ENCODE measurements at regions not wholly inside any gene's neighbourhood (a gene's known extent, or its start where the extent isn't known, plus 50 kb on each side); places are given as distances from the start of the nearest gene placed in this dataset.

DNA sequence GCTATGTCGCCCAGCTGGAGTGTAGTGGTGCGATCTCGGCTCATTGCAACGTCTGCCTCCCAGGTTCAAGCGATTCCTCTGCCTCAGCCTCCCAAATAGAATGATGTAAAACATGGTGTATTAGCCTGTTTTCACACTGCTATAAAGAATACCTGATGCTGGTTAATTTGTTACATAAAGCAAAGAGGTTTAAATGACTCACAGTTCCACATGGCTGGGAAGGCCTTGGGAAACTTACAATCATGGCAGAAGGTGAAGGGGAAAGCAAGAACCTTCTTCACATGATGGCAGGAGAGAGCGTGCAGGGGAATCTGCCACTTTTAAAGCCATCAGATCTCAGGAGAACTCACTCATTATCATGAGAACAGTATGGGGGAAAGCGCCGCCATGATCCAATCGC, 1191.8 kb downstream of the ARAP2 start:
- no peaks in the 10 kb centered on the region for H3K27me3 ChIP-seq (ENCODE audit: insufficient read depth, low read length, poor library complexity, severe bottlenecking)
- no peak for TF ChIP-seq EZH2phosphoT487 (IDR thresholded peaks at IDR 0.05; ENCODE audit: borderline replicate concordance)
- TF ChIP-seq, protein P1, sequence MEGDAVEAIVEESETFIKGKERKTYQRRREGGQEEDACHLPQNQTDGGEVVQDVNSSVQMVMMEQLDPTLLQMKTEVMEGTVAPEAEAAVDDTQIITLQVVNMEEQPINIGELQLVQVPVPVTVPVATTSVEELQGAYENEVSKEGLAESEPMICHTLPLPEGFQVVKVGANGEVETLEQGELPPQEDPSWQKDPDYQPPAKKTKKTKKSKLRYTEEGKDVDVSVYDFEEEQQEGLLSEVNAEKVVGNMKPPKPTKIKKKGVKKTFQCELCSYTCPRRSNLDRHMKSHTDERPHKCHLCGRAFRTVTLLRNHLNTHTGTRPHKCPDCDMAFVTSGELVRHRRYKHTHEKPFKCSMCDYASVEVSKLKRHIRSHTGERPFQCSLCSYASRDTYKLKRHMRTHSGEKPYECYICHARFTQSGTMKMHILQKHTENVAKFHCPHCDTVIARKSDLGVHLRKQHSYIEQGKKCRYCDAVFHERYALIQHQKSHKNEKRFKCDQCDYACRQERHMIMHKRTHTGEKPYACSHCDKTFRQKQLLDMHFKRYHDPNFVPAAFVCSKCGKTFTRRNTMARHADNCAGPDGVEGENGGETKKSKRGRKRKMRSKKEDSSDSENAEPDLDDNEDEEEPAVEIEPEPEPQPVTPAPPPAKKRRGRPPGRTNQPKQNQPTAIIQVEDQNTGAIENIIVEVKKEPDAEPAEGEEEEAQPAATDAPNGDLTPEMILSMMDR (conservative IDR thresholded peaks at IDR 0.05; ENCODE audit: low read length), result no peak
- no peak overlapping the region for H3K9ac ChIP-seq (ENCODE audit: low read depth, low read length, poor library complexity, severe bottlenecking)
- H3K4me3 ChIP-seq (ENCODE audit: low read length, poor library complexity, severe bottlenecking), result no peak overlapping the region
- H4K20me1 ChIP-seq (ENCODE audit: insufficient read depth, low read length, poor library complexity, severe bottlenecking), result no peaks in the 10 kb centered on the region
- no peaks in the 10 kb centered on the region for H3F3A ChIP-seq (ENCODE audit: low read depth)
- no peaks in the 10 kb centered on the region for H3K4me1 ChIP-seq (ENCODE audit: insufficient read depth, low read length, poor library complexity, severe bottlenecking)
- no peaks in the 10 kb centered on the region for H3K9me3 ChIP-seq (ENCODE audit: insufficient read depth, low read depth, low read length)
- H3K79me2 ChIP-seq (ENCODE audit: insufficient read depth, low read length), result no peaks in the 10 kb centered on the region
- no peak overlapping the region for H3K4me2 ChIP-seq (ENCODE audit: low read depth, low read length, poor library complexity, severe bottlenecking)
- no peak overlapping the region for H2AFZ ChIP-seq (ENCODE audit: low read length)
- H3K9me2 ChIP-seq (replicated peaks; ENCODE audit: low read depth, low read length), result no peaks in the 10 kb centered on the region
- H3K36me3 ChIP-seq (ENCODE audit: insufficient read depth, low read length), result no peaks in the 10 kb centered on the region

DNA sequence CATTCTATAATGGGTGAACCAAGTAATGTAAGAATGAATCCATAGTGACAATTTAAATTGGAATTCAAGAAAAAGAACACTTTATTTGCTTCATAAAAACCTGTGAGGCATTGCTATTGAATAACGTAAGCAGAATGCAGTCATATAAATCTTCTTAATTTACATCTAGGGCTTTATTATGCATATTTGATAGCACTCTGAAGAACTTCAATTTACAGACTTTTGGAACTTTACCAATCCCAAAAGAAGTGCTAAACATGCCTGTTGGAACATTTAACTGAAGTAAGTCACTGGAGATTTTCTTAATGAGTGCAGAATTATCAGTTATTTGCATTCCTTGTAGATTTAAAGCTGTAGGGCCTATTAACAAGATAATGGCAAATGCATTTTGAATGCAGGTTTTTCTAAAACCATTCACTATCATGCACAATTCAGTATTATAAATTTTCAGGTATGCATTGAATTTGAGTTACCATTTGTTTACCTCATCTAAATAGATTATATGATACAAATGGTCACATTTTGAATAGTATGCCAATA, 1181.2 kb downstream of the ARAP2 start:
- Histone ChIP-seq H3K79me2 (ENCODE audit: insufficient read depth, low read length) (no peaks in the 10 kb centered on the region), H3K4me3 (ENCODE audit: low read length, poor library complexity, severe bottlenecking) (no peak overlapping the region), H3K36me3 (ENCODE audit: insufficient read depth, low read length) (no peaks in the 10 kb centered on the region), H3K4me1 (ENCODE audit: insufficient read depth, low read length, poor library complexity, severe bottlenecking) (no peaks in the 10 kb centered on the region), H3K27me3 (ENCODE audit: insufficient read depth, low read length, poor library complexity, severe bottlenecking) (no peaks in the 10 kb centered on the region), H3F3A (ENCODE audit: low read depth) (no peaks in the 10 kb centered on the region), H3K9ac (ENCODE audit: low read depth, low read length, poor library complexity, severe bottlenecking) (no peak overlapping the region), H3K9me3 (ENCODE audit: insufficient read depth, low read depth, low read length) (no peaks in the 10 kb centered on the region), H3K9me2 (replicated peaks; ENCODE audit: low read depth, low read length) (no peaks in the 10 kb centered on the region), H2AFZ (ENCODE audit: low read length) (no peak overlapping the region), H4K20me1 (ENCODE audit: insufficient read depth, low read length, poor library complexity, severe bottlenecking) (no peaks in the 10 kb centered on the region), H3K4me2 (ENCODE audit: low read depth, low read length, poor library complexity, severe bottlenecking) (no peak overlapping the region)
- TF ChIP-seq, protein P1 (conservative IDR thresholded peaks at IDR 0.05; ENCODE audit: low read length), result no peak
- no peak for TF ChIP-seq EZH2phosphoT487 (IDR thresholded peaks at IDR 0.05; ENCODE audit: borderline replicate concordance)

DNA sequence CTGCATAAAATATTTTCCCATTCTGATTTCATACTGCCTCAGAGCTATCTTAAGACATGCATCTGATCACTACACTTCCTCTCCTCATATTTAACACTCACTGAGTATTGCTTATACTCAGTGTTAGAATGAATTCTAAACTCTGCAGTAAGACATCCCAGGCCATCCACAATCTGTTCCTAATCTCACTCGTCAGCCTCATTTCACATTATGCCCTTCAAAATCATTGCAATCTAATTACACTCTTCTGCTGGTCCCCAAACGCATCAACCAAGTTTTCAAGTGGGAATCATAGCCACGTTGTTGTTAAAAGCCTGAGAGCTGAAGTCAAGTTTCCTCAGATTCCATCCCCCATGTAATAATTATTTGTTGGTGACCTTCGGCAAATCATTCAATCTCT, 1177.9 kb downstream of the ARAP2 start:
- no peaks in the 10 kb centered on the region for H4K20me1 ChIP-seq (ENCODE audit: insufficient read depth, low read length, poor library complexity, severe bottlenecking)
- H3K9ac ChIP-seq (ENCODE audit: low read depth, low read length, poor library complexity, severe bottlenecking), result no peak overlapping the region
- no peaks in the 10 kb centered on the region for H3K4me1 ChIP-seq (ENCODE audit: insufficient read depth, low read length, poor library complexity, severe bottlenecking)
- no peak overlapping the region for H3K4me2 ChIP-seq (ENCODE audit: low read depth, low read length, poor library complexity, severe bottlenecking)
- no peaks in the 10 kb centered on the region for H3K27me3 ChIP-seq (ENCODE audit: insufficient read depth, low read length, poor library complexity, severe bottlenecking)
- TF ChIP-seq, protein P1 (conservative IDR thresholded peaks at IDR 0.05; ENCODE audit: low read length), result no peak
- TF ChIP-seq EZH2phosphoT487 (IDR thresholded peaks at IDR 0.05; ENCODE audit: borderline replicate concordance), result no peak
- no peak overlapping the region for H2AFZ ChIP-seq (ENCODE audit: low read length)
- no peaks in the 10 kb centered on the region for H3K79me2 ChIP-seq (ENCODE audit: insufficient read depth, low read length)
- H3F3A ChIP-seq (ENCODE audit: low read depth), result no peaks in the 10 kb centered on the region
- no peaks in the 10 kb centered on the region for H3K9me3 ChIP-seq (ENCODE audit: insufficient read depth, low read depth, low read length)
- H3K36me3 ChIP-seq (ENCODE audit: insufficient read depth, low read length), result no peaks in the 10 kb centered on the region
- no peaks in the 10 kb centered on the region for H3K9me2 ChIP-seq (replicated peaks; ENCODE audit: low read depth, low read length)
- no peak overlapping the region for H3K4me3 ChIP-seq (ENCODE audit: low read length, poor library complexity, severe bottlenecking)

All from Loucy (cell line).